IPS-NIHi7 (cell line): ENCODE measurements at regions not wholly inside any gene's neighbourhood (a gene's known extent, or its start where the extent isn't known, plus 50 kb on each side); places are given as distances from the start of the nearest gene placed in this dataset.
"Not testable (repeated sequence)": the region's sequence is repeated elsewhere in the genome, so short reads cannot be mapped to it uniquely, and the experiment has no call there.

Experiments used
- DNase-seq: peaks from one replicate; pipeline ENCODE4 v3.0.0; 2012; ENCODE audit warnings: mixed read lengths; ENCODE audit errors: extremely low spot score

GRCh38 chr5:17364987-17365810 lies 132.8 kb upstream of the TAF11L2 start:
- no peak for DNase-seq

GRCh38 chr5:17365811-17366138 lies 132.3 kb upstream of the TAF11L2 start:
- DNase-seq = no peak

- DNase-seq = no peak
Observed at GRCh38 chr5:17367256-17367840, 130.7 kb upstream of the TAF11L2 start.

- DNase-seq = no peak
Observed at GRCh38 chr5:17370651-17371050, 127.4 kb upstream of the TAF11L2 start.

GRCh38 chr5:17373406-17373805 lies 124.6 kb upstream of the TAF11L2 start:
- no peak for DNase-seq

- no peak for DNase-seq
Observed at GRCh38 chr5:17373814-17374556, 124.0 kb upstream of the TAF11L2 start.

GRCh38 chr5:17374973-17375742 lies 122.9 kb upstream of the TAF11L2 start:
- peak; percentile 68 for DNase-seq

GRCh38 chr5:17375886-17376285 lies 122.1 kb upstream of the TAF11L2 start:
- DNase-seq = not testable (repeated sequence)

- no peak for DNase-seq
Observed at GRCh38 chr5:17378346-17378997, 119.6 kb upstream of the TAF11L2 start.

GRCh38 chr5:17379100-17379951 lies 118.7 kb upstream of the TAF11L2 start:
- no peak for DNase-seq

- DNase-seq = no peak
Observed at GRCh38 chr5:17381932-17382331, 116.1 kb upstream of the TAF11L2 start.

GRCh38 chr5:17383526-17383925 lies 114.5 kb upstream of the TAF11L2 start:
- DNase-seq = no peak

- no peak for DNase-seq
Observed at GRCh38 chr5:17384181-17384580, 113.8 kb upstream of the TAF11L2 start.

GRCh38 chr5:17388717-17389116 lies 109.3 kb upstream of the TAF11L2 start:
- DNase-seq = no peak

- DNase-seq = no peak
Observed at GRCh38 chr5:17394086-17394485, 103.9 kb upstream of the TAF11L2 start.

- no peak for DNase-seq
Observed at GRCh38 chr5:17395106-17395880, 102.7 kb upstream of the TAF11L2 start.

- DNase-seq = no peak
Observed at GRCh38 chr5:17396247-17396646, 101.8 kb upstream of the TAF11L2 start.

- DNase-seq = no peak
Observed at GRCh38 chr5:17398431-17398830, 99.6 kb upstream of the TAF11L2 start.

GRCh38 chr5:17398866-17399835 lies 98.9 kb upstream of the TAF11L2 start:
- no peak for DNase-seq
